A673 (cell line): ENCODE measurements at regions not wholly inside any gene's neighbourhood (a gene's known extent, or its start where the extent isn't known, plus 50 kb on each side); places are given as distances from the start of the nearest gene placed in this dataset.
"Not testable (repeated sequence)": the region's sequence is repeated elsewhere in the genome, so short reads cannot be mapped to it uniquely, and the experiment has no call there.

Source experiments
- BruUV-seq: library from RNA; stranded (reverse); fragments of 400-500 nt; replicated peaks from 2 replicates; lab custom pipeline; 2021; lab: Mats Ljungman, UMichigan
- CTCF ChIA-PET: fragments of 300-600 bp; sonication (Branson Sonifier 250); formaldehyde crosslinking; loops from one replicate; lab custom pipeline; 2022; ENCODE audit warnings: antibody characterized with exemption; lab: Charles Lee
- POLR2A ChIA-PET: fragments of 300-600 bp; sonication (Branson Sonifier 250); formaldehyde crosslinking; loops from one replicate; lab custom pipeline; 2022; ENCODE audit warnings: antibody characterized with exemption; ENCODE audit not compliant: low non-redundant PET; lab: Charles Lee
- DNase-seq: peaks from one replicate; pipeline ENCODE4 v3.0.0-alpha.2; 2015; ENCODE audit warnings: low spot score
- H3K27ac ChIP-seq: fragments of 200-600 bp; sonication (generic); 2 replicates; pipeline ENCODE4 v1.5.1; 2016; ENCODE audit warnings: mixed run types, low read depth, mild to moderate bottlenecking, mixed read lengths, antibody characterized with exemption, low read length; ENCODE audit not compliant: poor library complexity, severe bottlenecking
- H3K27me3 ChIP-seq: fragments of 200-600 bp; sonication (generic); replicated peaks from 2 replicates; pipeline ENCODE4 v1.6.1; 2017; ENCODE audit warnings: mixed run types, low read depth, mild to moderate bottlenecking, mixed read lengths, antibody characterized with exemption, low read length; ENCODE audit not compliant: insufficient read depth, poor library complexity
- H3K36me3 ChIP-seq: fragments of 200-600 bp; sonication (generic); 2 replicates; pipeline ENCODE4 v1.6.1; 2016; ENCODE audit warnings: mixed run types, mild to moderate bottlenecking, mixed read lengths, antibody characterized with exemption, low read length; ENCODE audit not compliant: insufficient read depth, poor library complexity, severe bottlenecking
- H3K4me1 ChIP-seq: fragments of 200-600 bp; sonication (generic); 2 replicates; pipeline ENCODE4 v1.6.1; 2017; ENCODE audit warnings: mixed run types, mild to moderate bottlenecking, mixed read lengths, antibody characterized with exemption, low read length; ENCODE audit not compliant: insufficient read depth, poor library complexity, severe bottlenecking
- H3K4me3 ChIP-seq: fragments of 200-600 bp; sonication (generic); 2 replicates; pipeline ENCODE4 v1.5.1; 2016; ENCODE audit warnings: low read depth, mixed run types, mild to moderate bottlenecking, mixed read lengths, low read length; ENCODE audit not compliant: poor library complexity, severe bottlenecking
- H3K9me3 ChIP-seq: fragments of 200-600 bp; sonication (generic); 2 replicates; pipeline ENCODE4 v1.6.1; 2016; ENCODE audit warnings: mixed run types, low read depth, mild to moderate bottlenecking, mixed read lengths, antibody characterized with exemption, low read length; ENCODE audit not compliant: poor library complexity, severe bottlenecking
- EZH2 ChIP-seq: fragments of 200-600 bp; sonication (generic); IDR thresholded peaks from 2 replicates; pipeline ENCODE4 v1.6.1; 2017; ENCODE audit warnings: borderline replicate concordance, low read depth, mild to moderate bottlenecking, mixed read lengths, antibody characterized with exemption, low read length; ENCODE audit not compliant: poor library complexity, severe bottlenecking
- intact Hi-C: fragments of 100-400 bp; cut with micrococcal nuclease; formaldehyde crosslinking; loops from one replicate; pipeline ENCODE4 v1.10.0; 2022; ENCODE audit not compliant: unreplicated experiment
- TF ChIP-seq, protein P1 (sequence below): fragments of 300-800, 200-600 bp; sonication (generic); conservative IDR thresholded peaks from 2 replicates; pipeline ENCODE4 v1.5.1; 2017; ENCODE audit warnings: low read depth, mild to moderate bottlenecking, antibody characterized with exemption, low read length, moderate library complexity, mixed read lengths

DNA sequence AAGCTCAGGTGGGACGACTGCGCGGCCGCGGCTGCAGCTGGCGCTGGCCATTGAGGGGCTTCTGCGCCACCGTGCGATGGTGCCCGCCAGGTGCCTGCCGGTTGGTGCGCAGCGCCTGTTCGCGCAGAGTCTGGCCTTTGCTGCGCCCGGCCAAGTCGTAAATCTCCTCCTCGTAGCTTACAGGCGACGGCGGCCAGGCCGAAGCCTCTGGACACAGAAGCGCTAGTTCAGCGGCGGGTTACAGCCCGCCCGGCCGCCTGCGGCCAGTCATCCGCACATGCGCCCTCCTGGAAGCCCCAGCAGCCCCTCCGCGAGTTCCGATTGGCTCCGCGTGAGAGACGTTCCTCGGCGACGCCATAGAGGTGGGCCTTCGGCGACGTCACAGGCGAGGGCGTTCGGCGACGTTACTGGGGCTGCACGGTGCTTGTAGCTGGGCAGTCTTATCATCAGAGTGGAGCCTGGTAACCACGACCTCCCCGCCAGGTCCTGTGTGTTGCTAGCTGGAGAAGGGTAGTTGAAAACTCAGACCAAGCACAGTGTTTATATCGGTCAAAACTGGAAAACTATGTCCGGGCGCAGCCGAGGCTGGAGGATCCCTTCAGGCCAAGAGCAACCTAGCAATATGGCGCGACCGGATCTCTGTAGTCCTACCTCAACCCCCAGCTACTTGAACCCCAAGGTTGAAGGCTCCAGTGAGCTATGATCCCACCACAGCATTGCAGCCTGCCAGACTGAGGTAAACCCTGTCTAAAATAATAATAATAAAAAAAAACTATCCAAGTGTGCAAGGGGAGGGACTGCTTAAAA is 265.7 kb downstream of the OR4C45 start:
- BruUV-seq, result no TSS peak
- Histone ChIP-seq H3K27me3 (no peaks in the 10 kb centered on the region), H3K27ac (no peak overlapping the region), H3K9me3 (peaks cover 14% of the 10 kb centered on the region), H3K36me3 (no peaks in the 10 kb centered on the region), H3K4me3 (peak overlapping the region; percentile 29), H3K4me1 (no peaks in the 10 kb centered on the region)
- intact Hi-C loops, result no loop called here
- POLR2A ChIA-PET, result no interaction called here
- TF ChIP-seq, protein P1, sequence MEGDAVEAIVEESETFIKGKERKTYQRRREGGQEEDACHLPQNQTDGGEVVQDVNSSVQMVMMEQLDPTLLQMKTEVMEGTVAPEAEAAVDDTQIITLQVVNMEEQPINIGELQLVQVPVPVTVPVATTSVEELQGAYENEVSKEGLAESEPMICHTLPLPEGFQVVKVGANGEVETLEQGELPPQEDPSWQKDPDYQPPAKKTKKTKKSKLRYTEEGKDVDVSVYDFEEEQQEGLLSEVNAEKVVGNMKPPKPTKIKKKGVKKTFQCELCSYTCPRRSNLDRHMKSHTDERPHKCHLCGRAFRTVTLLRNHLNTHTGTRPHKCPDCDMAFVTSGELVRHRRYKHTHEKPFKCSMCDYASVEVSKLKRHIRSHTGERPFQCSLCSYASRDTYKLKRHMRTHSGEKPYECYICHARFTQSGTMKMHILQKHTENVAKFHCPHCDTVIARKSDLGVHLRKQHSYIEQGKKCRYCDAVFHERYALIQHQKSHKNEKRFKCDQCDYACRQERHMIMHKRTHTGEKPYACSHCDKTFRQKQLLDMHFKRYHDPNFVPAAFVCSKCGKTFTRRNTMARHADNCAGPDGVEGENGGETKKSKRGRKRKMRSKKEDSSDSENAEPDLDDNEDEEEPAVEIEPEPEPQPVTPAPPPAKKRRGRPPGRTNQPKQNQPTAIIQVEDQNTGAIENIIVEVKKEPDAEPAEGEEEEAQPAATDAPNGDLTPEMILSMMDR, result no peak
- no peak for TF ChIP-seq EZH2
- DNase-seq, result no peak
- CTCF ChIA-PET, result no interaction called here

DNA sequence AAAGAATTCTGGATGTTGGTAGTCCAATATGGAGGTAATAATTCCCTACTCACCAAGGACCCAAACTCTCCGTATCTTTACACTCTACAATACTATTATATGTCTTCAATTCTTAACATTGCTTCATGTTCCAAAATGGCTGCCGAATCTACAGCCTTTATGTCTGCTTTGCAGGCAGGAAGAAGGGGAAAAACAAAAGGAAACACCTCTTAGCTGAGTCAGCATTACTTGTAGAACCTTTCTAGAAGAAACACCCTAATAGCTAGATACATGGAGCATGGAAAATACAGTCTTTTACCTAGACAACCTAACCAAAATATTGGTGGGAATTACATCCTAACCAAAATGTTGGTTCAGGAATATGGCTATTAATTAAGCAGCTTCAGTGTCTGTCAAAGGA is 298.0 kb downstream of the OR4C45 start:
- peaks cover 27% of the 10 kb centered on the region for H3K9me3 ChIP-seq
- intact Hi-C loops, CTCF ChIA-PET, BruUV-seq, H3K27ac ChIP-seq, H3K27me3 ChIP-seq, H3K4me3 ChIP-seq, DNase-seq, H3K36me3 ChIP-seq, H3K4me1 ChIP-seq, POLR2A ChIA-PET: not testable (repeated sequence)

DNA sequence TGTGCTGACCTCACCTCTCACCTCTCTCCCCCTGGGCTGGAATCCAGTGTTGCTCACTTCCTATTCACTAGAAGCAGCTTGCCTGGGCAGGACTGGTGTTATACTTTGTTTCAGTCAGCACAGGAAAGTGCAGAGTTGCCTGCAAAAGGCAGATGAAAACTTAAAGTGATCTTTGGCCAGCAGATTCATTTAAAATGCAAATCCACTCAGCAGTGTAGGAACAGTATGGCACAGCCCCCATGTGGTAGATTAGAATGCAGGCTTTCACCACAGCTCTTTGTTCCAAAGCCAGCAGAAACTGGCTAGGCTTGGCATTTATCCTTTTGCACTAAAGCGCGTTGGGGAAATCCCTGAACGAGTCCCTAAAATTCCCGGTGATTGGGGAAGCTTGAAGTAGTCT is 301.2 kb downstream of the OR4C45 start:
- Histone ChIP-seq H3K27ac (no peak overlapping the region), H3K4me3 (no peak overlapping the region), H3K9me3 (peaks cover 22% of the 10 kb centered on the region), H3K27me3 (no peaks in the 10 kb centered on the region), H3K4me1 (no peaks in the 10 kb centered on the region), H3K36me3 (no peaks in the 10 kb centered on the region)
- DNase-seq, result no peak
- intact Hi-C loops, result no loop called here
- no peak for TF ChIP-seq EZH2
- TF ChIP-seq, protein P1, result no peak
- ChIA-PET CTCF (no interaction called here), POLR2A (no interaction called here)
- BruUV-seq, result no TSS peak

DNA sequence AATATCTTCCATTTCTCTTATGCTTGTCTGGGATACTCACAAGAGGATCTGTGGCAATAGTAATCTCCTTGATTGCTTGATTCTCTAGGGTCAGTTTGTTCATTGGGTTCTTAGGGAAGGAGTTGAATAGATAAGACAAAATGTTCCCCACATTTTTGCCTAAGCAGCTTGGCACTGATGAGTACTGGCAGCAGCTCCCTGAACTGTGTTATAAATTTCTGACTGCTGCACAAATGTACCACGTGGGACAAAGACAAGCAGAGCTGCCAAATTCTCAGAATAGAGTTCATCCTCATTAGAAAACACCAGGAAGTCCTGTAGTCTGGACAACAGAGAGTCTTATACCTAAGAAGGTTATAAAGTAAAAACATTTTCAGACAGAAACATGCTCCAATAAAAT is 304.8 kb downstream of the OR4C45 start:
- H3K4me1 ChIP-seq, BruUV-seq, H3K4me3 ChIP-seq, intact Hi-C loops, H3K27ac ChIP-seq, POLR2A ChIA-PET, DNase-seq, CTCF ChIA-PET, H3K36me3 ChIP-seq, H3K27me3 ChIP-seq: not testable (repeated sequence)
- peaks cover 15% of the 10 kb centered on the region for H3K9me3 ChIP-seq

DNA sequence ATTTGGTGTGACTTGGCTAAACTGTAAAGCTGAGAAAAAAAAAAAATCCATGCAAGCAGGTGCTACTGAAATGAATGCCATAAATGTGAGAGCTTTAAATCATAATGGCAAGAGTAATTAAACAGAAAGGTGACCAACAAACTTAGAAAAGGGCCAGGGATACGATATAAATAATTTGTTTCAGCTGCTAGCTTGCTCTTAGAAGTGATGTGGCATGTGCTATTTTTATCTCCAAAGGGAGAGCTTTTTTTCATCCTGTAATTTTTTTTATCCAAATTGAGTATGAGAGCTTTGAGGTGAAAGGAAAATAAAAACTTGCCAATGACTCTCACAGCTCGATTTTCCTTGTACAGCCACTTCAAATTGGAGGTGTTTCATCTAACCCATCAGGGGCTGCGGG is 315.3 kb downstream of the OR4C45 start:
- DNase-seq, H3K27ac ChIP-seq, intact Hi-C loops, H3K4me1 ChIP-seq, H3K36me3 ChIP-seq, BruUV-seq, H3K4me3 ChIP-seq, H3K9me3 ChIP-seq, H3K27me3 ChIP-seq, CTCF ChIA-PET, POLR2A ChIA-PET: not testable (repeated sequence)
